ENCODE measurements at regions not wholly inside any gene's neighbourhood (a gene's known extent, or its start where the extent isn't known, plus 50 kb on each side); places are given as distances from the start of the nearest gene placed in this dataset.

- TF ChIP-seq, protein P1, sequence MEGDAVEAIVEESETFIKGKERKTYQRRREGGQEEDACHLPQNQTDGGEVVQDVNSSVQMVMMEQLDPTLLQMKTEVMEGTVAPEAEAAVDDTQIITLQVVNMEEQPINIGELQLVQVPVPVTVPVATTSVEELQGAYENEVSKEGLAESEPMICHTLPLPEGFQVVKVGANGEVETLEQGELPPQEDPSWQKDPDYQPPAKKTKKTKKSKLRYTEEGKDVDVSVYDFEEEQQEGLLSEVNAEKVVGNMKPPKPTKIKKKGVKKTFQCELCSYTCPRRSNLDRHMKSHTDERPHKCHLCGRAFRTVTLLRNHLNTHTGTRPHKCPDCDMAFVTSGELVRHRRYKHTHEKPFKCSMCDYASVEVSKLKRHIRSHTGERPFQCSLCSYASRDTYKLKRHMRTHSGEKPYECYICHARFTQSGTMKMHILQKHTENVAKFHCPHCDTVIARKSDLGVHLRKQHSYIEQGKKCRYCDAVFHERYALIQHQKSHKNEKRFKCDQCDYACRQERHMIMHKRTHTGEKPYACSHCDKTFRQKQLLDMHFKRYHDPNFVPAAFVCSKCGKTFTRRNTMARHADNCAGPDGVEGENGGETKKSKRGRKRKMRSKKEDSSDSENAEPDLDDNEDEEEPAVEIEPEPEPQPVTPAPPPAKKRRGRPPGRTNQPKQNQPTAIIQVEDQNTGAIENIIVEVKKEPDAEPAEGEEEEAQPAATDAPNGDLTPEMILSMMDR (IDR thresholded peaks at IDR 0.05): no peak
- TF ChIP-seq EP300 (IDR thresholded peaks at IDR 0.05) (no peak), POLR2A (IDR thresholded peaks at IDR 0.05) (no peak), POLR2AphosphoS5 (IDR thresholded peaks at IDR 0.05) (no peak)
Observed at GRCh38 chr12:97944576-97944975, 482.0 kb downstream of the RMST start.

All from stomach (tissue), 4 donors.